ENCODE measurements at regions not wholly inside any gene's neighbourhood (a gene's known extent, or its start where the extent isn't known, plus 50 kb on each side); places are given as distances from the start of the nearest gene placed in this dataset.
A peak's percentile ranks its signal among the peaks of the same experiment; 100 is the strongest.
"Not testable (repeated sequence)": the region's sequence is repeated elsewhere in the genome, so short reads cannot be mapped to it uniquely, and the experiment has no call there.

GRCh38 chr16:85239239-85239638, 127.0 kb upstream of the CIBAR2 start:
- H3K4me1 ChIP-seq (ENCODE audit: low read depth): peaks cover 24% of the 10 kb centered on the region

GRCh38 chr16:85239871-85240270, 127.6 kb upstream of the CIBAR2 start:
- Histone ChIP-seq H3K9me3 (ENCODE audit: low read depth) (no peaks in the 10 kb centered on the region), H3K4me3 (no peak overlapping the region), H3K27ac (no peak overlapping the region), H3K36me3 (no peaks in the 10 kb centered on the region), H3K27me3 (no peaks in the 10 kb centered on the region), H3K4me1 (ENCODE audit: low read depth) (peaks cover 20% of the 10 kb centered on the region)
- DNase-seq (ENCODE audit: low read depth in 1 of 2, low spot score in 1 of 2): no peak
- no peak for TF ChIP-seq CTCF (IDR thresholded peaks at IDR 0.05; ENCODE audit: low read depth, low read length)

More at GRCh38 chr16:85239239-85239638, 127.0 kb upstream of the CIBAR2 start:
- no peak for TF ChIP-seq CTCF (IDR thresholded peaks at IDR 0.05; ENCODE audit: low read depth, low read length)
- no peaks in the 10 kb centered on the region for H3K36me3 ChIP-seq
- no peaks in the 10 kb centered on the region for H3K9me3 ChIP-seq (ENCODE audit: low read depth)
- H3K27ac ChIP-seq: no peak overlapping the region
- H3K4me3 ChIP-seq: no peak overlapping the region
- DNase-seq (ENCODE audit: low read depth in 1 of 2, low spot score in 1 of 2): no peak
- H3K27me3 ChIP-seq: no peaks in the 10 kb centered on the region

GRCh38 chr16:85240982-85241924, 129.0 kb upstream of the CIBAR2 start:
- TF ChIP-seq CTCF (IDR thresholded peaks at IDR 0.05; ENCODE audit: low read depth, low read length): no peak
- no peaks in the 10 kb centered on the region for H3K36me3 ChIP-seq
- peaks cover 13% of the 10 kb centered on the region for H3K4me1 ChIP-seq (ENCODE audit: low read depth)
- H3K27ac ChIP-seq: peak overlapping the region; percentile 12
- no peak overlapping the region for H3K4me3 ChIP-seq
- DNase-seq (ENCODE audit: low read depth in 1 of 2, low spot score in 1 of 2): no peak
- H3K9me3 ChIP-seq (ENCODE audit: low read depth): no peaks in the 10 kb centered on the region
- H3K27me3 ChIP-seq: no peaks in the 10 kb centered on the region

GRCh38 chr16:85242140-85242539, 129.9 kb upstream of the CIBAR2 start:
- H3K4me1 ChIP-seq (ENCODE audit: low read depth): peaks cover 18% of the 10 kb centered on the region

GRCh38 chr16:85243308-85243707, 131.0 kb upstream of the CIBAR2 start:
- DNase-seq (ENCODE audit: low read depth in 1 of 2, low spot score in 1 of 2): no peak
- H3K9me3 ChIP-seq (ENCODE audit: low read depth): no peaks in the 10 kb centered on the region
- peaks cover 17% of the 10 kb centered on the region for H3K4me1 ChIP-seq (ENCODE audit: low read depth)
- H3K4me3 ChIP-seq: no peak overlapping the region
- no peaks in the 10 kb centered on the region for H3K27me3 ChIP-seq
- H3K36me3 ChIP-seq: no peaks in the 10 kb centered on the region
- H3K27ac ChIP-seq: no peak overlapping the region
- TF ChIP-seq CTCF (IDR thresholded peaks at IDR 0.05; ENCODE audit: low read depth, low read length): no peak

More at GRCh38 chr16:85242140-85242539, 129.9 kb upstream of the CIBAR2 start:
- no peaks in the 10 kb centered on the region for H3K27me3 ChIP-seq
- no peak overlapping the region for H3K27ac ChIP-seq
- no peaks in the 10 kb centered on the region for H3K36me3 ChIP-seq
- DNase-seq (ENCODE audit: low read depth in 1 of 2, low spot score in 1 of 2): no peak
- TF ChIP-seq CTCF (IDR thresholded peaks at IDR 0.05; ENCODE audit: low read depth, low read length): no peak
- no peak overlapping the region for H3K4me3 ChIP-seq
- H3K9me3 ChIP-seq (ENCODE audit: low read depth): no peaks in the 10 kb centered on the region

- H3K4me1 ChIP-seq (ENCODE audit: low read depth): peaks cover 14% of the 10 kb centered on the region
- not testable (repeated sequence) for H3K27me3 ChIP-seq; H3K36me3 ChIP-seq; H3K27ac ChIP-seq; DNase-seq (ENCODE audit: low read depth in 1 of 2, low spot score in 1 of 2); H3K4me3 ChIP-seq; H3K9me3 ChIP-seq (ENCODE audit: low read depth)
These were observed 132.2 kb upstream of the CIBAR2 start for GRCh38 chr16:85244452-85244851.
